NCI-H2196 (cell line): ENCODE measurements at regions not wholly inside any gene's neighbourhood (a gene's known extent, or its start where the extent isn't known, plus 50 kb on each side); places are given as distances from the start of the nearest gene placed in this dataset.

Experiments used
- DNase-seq: peaks from one replicate; lab custom pipeline; 2025; ENCODE audit not compliant: unreplicated experiment; lab: John Stamatoyannopoulos, UW

GRCh38 chr14:55929136-55929535 is 189.1 kb upstream of the PELI2 start:
- DNase-seq: no peak

GRCh38 chr14:55930016-55930784 is 188.0 kb upstream of the PELI2 start:
- DNase-seq: no peak

- DNase-seq: no peak
These were observed 181.5 kb upstream of the PELI2 start for GRCh38 chr14:55936691-55937090.

GRCh38 chr14:55938249-55938791 is 179.9 kb upstream of the PELI2 start:
- DNase-seq: peak; percentile 53

- no peak for DNase-seq
These were observed 176.0 kb upstream of the PELI2 start for GRCh38 chr14:55942076-55942654.

GRCh38 chr14:55942826-55943225 is 175.4 kb upstream of the PELI2 start:
- no peak for DNase-seq

GRCh38 chr14:55944757-55945156 is 173.5 kb upstream of the PELI2 start:
- no peak for DNase-seq

- no peak for DNase-seq
These were observed 172.0 kb upstream of the PELI2 start for GRCh38 chr14:55946231-55946630.

GRCh38 chr14:55948399-55948798 is 169.8 kb upstream of the PELI2 start:
- DNase-seq: no peak

GRCh38 chr14:55949708-55950107 is 168.5 kb upstream of the PELI2 start:
- no peak for DNase-seq

GRCh38 chr14:55950135-55950534 is 168.1 kb upstream of the PELI2 start:
- DNase-seq: no peak

- no peak for DNase-seq
These were observed 166.6 kb upstream of the PELI2 start for GRCh38 chr14:55951341-55952206.

- DNase-seq: no peak
These were observed 164.1 kb upstream of the PELI2 start for GRCh38 chr14:55954108-55954507.

GRCh38 chr14:55955175-55955574 is 163.0 kb upstream of the PELI2 start:
- DNase-seq: no peak

GRCh38 chr14:55957950-55958349 is 160.3 kb upstream of the PELI2 start:
- DNase-seq: no peak

GRCh38 chr14:55963295-55963694 is 154.9 kb upstream of the PELI2 start:
- no peak for DNase-seq

- no peak for DNase-seq
These were observed 154.1 kb upstream of the PELI2 start for GRCh38 chr14:55964091-55964490.

GRCh38 chr14:55964821-55965220 is 153.4 kb upstream of the PELI2 start:
- DNase-seq: no peak

GRCh38 chr14:55965851-55966250 is 152.4 kb upstream of the PELI2 start:
- DNase-seq: no peak

- DNase-seq: no peak
These were observed 149.5 kb upstream of the PELI2 start for GRCh38 chr14:55968741-55969140.

GRCh38 chr14:55973285-55973800 is 144.9 kb upstream of the PELI2 start:
- DNase-seq: no peak
